ENCODE measurements at regions not wholly inside any gene's neighbourhood (a gene's known extent, or its start where the extent isn't known, plus 50 kb on each side); places are given as distances from the start of the nearest gene placed in this dataset.

DNA sequence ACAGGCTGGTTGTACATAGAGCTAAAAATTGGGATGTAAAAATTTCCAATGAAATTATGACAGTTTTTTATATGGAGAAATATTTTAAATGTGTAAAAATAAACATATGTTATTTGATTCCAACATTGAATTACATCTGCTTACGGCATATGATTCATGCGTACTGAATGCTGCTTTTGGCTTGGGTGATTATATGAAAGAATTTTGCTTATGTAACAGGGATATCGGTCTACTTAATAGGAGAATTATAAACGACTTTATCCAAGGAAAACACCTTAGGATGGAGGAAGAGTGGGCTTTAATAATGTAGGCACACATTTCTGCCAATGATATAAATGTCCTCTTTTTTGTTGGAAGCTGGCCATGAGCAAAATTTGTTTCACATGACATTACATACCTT lies 197.3 kb upstream of the GOT2 start:
- TF ChIP-seq, protein P1, sequence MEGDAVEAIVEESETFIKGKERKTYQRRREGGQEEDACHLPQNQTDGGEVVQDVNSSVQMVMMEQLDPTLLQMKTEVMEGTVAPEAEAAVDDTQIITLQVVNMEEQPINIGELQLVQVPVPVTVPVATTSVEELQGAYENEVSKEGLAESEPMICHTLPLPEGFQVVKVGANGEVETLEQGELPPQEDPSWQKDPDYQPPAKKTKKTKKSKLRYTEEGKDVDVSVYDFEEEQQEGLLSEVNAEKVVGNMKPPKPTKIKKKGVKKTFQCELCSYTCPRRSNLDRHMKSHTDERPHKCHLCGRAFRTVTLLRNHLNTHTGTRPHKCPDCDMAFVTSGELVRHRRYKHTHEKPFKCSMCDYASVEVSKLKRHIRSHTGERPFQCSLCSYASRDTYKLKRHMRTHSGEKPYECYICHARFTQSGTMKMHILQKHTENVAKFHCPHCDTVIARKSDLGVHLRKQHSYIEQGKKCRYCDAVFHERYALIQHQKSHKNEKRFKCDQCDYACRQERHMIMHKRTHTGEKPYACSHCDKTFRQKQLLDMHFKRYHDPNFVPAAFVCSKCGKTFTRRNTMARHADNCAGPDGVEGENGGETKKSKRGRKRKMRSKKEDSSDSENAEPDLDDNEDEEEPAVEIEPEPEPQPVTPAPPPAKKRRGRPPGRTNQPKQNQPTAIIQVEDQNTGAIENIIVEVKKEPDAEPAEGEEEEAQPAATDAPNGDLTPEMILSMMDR (IDR thresholded peaks at IDR 0.05 in 8 of 11, conservative IDR thresholded peaks at IDR 0.05 in 3 of 11), result no peak
- TF ChIP-seq POLR2A (IDR thresholded peaks at IDR 0.05) (no peak), POLR2AphosphoS5 (IDR thresholded peaks at IDR 0.05) (no peak)
